GM19023 (cell line): ENCODE measurements at regions not wholly inside any gene's neighbourhood (a gene's known extent, or its start where the extent isn't known, plus 50 kb on each side); places are given as distances from the start of the nearest gene placed in this dataset.
"Not testable (repeated sequence)": the region's sequence is repeated elsewhere in the genome, so short reads cannot be mapped to it uniquely, and the experiment has no call there.

Experiments
- ATAC-seq: cut with Tn5 transposase; IDR thresholded peaks from one replicate; pipeline ENCODE4 v1.9.1; 2021; ENCODE audit warnings: mild to moderate bottlenecking, moderate library complexity; ENCODE audit not compliant: unreplicated experiment

GRCh38 chr18:22503803-22504202, 86.1 kb upstream of the CTAGE1 start:
- ATAC-seq, result no peak

- no peak for ATAC-seq
These were observed 86.7 kb upstream of the CTAGE1 start for GRCh38 chr18:22504251-22505030.

GRCh38 chr18:22505141-22505591, 87.5 kb upstream of the CTAGE1 start:
- no peak for ATAC-seq

GRCh38 chr18:22507055-22507454, 89.3 kb upstream of the CTAGE1 start:
- no peak for ATAC-seq

- no peak for ATAC-seq
These were observed 91.7 kb upstream of the CTAGE1 start for GRCh38 chr18:22509423-22509822.

GRCh38 chr18:22510697-22511096, 93.0 kb upstream of the CTAGE1 start:
- no peak for ATAC-seq

GRCh38 chr18:22513721-22514481, 96.2 kb upstream of the CTAGE1 start:
- ATAC-seq, result no peak

- no peak for ATAC-seq
These were observed 96.9 kb upstream of the CTAGE1 start for GRCh38 chr18:22514655-22515054.

GRCh38 chr18:22515250-22515649, 97.5 kb upstream of the CTAGE1 start:
- no peak for ATAC-seq

GRCh38 chr18:22517356-22517755, 99.6 kb upstream of the CTAGE1 start:
- ATAC-seq, result no peak

GRCh38 chr18:22521026-22521707, 103.5 kb upstream of the CTAGE1 start:
- ATAC-seq, result no peak

- no peak for ATAC-seq
These were observed 105.8 kb upstream of the CTAGE1 start for GRCh38 chr18:22523481-22523880.

- ATAC-seq, result no peak
These were observed 107.1 kb upstream of the CTAGE1 start for GRCh38 chr18:22524783-22525182.

GRCh38 chr18:22525313-22525712, 107.6 kb upstream of the CTAGE1 start:
- no peak for ATAC-seq

GRCh38 chr18:22525883-22526282, 108.2 kb upstream of the CTAGE1 start:
- ATAC-seq, result no peak

- no peak for ATAC-seq
These were observed 110.6 kb upstream of the CTAGE1 start for GRCh38 chr18:22528291-22528690.

GRCh38 chr18:22534706-22535105, 117.0 kb upstream of the CTAGE1 start:
- not testable (repeated sequence) for ATAC-seq

- no peak for ATAC-seq
These were observed 118.8 kb upstream of the CTAGE1 start for GRCh38 chr18:22536558-22536957.

GRCh38 chr18:22538426-22538825, 120.7 kb upstream of the CTAGE1 start:
- ATAC-seq, result no peak

- ATAC-seq, result no peak
These were observed 121.5 kb upstream of the CTAGE1 start for GRCh38 chr18:22539051-22539765.

GRCh38 chr18:22541232-22541631, 123.5 kb upstream of the CTAGE1 start:
- no peak for ATAC-seq
